ENCODE measurements at regions not wholly inside any gene's neighbourhood (a gene's known extent, or its start where the extent isn't known, plus 50 kb on each side); places are given as distances from the start of the nearest gene placed in this dataset.

GRCh38 chr18:47457614-47458013, 206.2 kb upstream of the SKOR2 start:
- no peak for DNase-seq

GRCh38 chr18:47453038-47453437, 201.6 kb upstream of the SKOR2 start:
- no peak for DNase-seq

DNA sequence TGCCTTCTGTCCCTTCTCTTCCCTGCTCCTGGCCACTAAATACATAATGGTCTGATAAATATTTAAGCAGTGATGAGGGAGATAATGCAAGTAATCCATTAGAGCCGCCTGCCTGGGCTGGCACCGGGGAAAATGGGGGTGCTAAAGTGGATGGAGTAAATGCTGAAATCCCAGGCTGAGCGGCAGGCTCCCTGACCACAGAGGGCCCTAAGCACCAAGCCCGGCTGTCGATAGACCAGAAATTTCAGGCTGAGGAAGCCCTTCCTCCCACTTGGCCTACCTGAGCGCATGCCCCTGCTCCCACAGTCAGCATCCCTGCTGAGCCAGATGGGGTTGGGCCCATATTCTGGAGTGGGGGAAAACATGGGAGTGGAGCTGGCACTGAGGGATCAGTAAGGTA, 197.5 kb upstream of the SKOR2 start:
- DNase-seq, result no peak

DNA sequence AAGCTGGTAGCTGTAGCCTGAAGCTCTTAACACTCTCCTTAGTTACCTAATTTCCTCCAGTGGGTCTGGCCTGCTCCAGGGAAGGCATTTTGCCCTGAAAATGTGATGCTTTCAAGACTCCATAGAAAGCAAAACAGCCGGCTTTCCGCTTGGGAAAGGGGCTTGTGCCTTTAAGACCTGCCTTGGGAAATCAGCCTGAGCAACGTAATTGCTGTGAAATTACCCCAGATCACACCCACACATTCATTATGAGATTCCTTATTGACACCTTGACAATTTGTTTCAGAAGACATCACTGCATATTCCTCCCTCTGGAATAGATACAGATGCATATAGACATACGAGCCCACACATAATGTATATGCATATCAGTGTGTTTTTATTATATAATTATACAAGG, 190.5 kb upstream of the SKOR2 start:
- DNase-seq, result no peak

DNA sequence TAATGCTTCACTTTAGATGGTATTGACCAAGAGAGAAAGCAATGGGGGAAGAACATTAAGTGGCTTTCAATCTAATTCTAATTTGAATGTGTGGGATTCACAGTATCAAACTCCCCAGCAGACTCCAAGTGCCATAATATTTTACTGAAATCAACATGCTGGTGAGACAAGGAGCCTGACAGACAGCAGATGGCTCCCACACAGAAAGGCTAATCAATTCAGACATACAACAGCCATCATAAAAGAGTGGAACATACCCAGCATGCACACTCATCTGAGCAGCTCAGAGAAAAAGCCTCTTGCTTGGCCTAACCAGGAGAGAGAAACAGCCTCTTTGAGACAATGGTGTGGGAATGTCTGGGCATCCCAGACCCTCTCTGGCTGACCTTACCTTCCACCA, 186.5 kb upstream of the SKOR2 start:
- no peak for DNase-seq

GRCh38 chr18:47436871-47437270, 185.4 kb upstream of the SKOR2 start:
- no peak for DNase-seq

DNA sequence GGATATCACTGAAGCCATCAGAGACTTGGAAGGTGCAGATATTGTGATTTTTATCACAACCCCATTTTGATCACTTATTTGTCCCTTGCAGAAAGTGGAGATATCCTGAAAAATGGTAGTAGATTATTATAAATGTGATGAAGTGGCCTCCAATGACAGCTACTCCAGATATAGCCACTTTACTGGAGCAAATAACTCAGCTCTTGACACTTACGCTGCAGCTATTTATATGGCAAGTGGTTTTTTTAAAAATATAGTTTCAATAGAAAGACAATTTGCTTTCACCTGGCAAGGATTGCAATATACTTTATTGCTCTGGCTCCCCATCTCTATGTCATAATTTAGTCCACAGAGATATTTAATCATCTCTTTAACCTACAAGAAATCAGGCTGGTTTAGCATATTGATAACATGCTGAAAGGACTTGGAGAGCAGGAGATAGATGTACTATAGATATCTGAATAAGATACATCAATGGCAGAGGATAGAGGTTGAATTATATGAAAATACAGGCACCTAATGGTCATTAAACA, 182.8 kb upstream of the SKOR2 start:
- DNase-seq, result no peak

DNA sequence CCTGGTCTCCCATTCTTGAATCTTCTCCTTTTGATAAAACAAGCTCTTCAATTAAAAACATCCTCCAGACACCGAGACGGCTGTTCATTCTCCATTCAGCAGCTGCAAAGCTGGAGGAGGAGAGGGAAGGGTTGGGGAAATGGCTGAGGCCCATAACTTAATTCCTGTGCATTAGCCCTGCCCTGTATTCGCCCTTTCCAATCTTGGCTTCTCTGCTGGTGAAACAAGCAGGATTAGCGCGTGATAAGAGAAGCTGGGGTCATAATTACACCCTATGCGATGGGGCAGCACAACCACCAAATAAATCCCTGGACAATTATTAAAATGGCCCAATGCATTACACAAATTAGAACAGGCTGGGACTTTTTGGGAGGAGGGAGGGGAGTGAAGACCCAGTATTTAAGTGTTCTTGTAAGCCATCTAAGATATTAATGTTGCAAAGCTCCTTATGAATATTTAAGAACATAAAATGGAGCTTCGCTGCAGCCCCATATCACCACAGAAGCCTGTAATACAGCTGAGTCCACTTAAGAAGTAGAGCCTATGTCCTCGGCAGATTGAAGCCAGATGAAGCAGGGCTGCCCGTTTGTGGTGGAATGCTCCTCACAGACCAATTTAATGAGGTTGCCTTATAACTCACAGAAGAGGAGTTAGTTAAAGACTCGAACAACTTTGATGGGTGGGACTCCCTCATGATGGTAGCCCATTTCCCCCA, 176.6 kb upstream of the SKOR2 start:
- no peak for DNase-seq

- no peak for DNase-seq
Observed at GRCh38 chr18:47427072-47427471, 175.6 kb upstream of the SKOR2 start.

- no peak for DNase-seq
Observed at GRCh38 chr18:47425365-47425764, 173.9 kb upstream of the SKOR2 start.

GRCh38 chr18:47422524-47422923, 171.1 kb upstream of the SKOR2 start:
- no peak for DNase-seq

DNA sequence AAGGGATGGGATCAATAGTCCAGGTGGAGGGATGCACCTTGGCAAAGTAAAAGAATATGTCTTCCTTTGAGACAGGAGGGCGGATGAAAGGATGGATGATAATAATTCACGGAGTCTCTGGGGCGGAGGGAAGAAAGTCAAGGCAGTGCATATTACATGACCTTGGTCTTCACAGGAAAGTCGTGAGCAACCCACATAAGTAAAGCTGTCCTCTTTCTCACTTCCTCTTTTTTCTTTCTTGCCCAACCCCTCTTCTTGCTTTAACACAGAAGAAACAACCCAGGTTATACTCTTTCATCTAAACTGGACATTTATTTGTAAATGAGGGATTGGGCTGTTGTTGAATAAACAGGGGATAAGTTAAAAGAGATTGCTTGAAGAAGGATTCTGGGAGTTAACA, 168.7 kb upstream of the SKOR2 start:
- DNase-seq, result no peak

GRCh38 chr18:47418746-47419145, 167.3 kb upstream of the SKOR2 start:
- no peak for DNase-seq

DNA sequence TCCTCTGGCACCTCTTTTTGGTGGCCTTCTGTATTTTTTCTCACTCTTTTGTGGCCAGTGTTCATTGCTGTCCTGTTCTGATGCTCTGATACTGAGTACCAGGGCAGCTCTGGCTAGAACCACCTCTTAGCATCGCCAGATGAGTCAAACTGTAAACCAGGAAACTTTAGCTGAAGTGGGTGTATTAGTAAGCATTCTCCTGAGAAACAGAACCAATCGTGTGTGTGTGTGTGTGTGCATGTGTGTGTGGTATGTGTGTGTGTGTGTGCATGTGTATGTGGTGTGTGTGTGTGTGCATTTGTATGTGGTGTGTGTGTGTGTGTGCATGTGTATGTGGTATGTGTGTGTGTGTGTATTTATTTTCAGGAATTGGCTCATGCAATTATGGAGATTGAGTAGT, 166.3 kb upstream of the SKOR2 start:
- DNase-seq, result no peak

GRCh38 chr18:47415881-47416280, 164.4 kb upstream of the SKOR2 start:
- no peak for DNase-seq

GRCh38 chr18:47413327-47413726, 161.9 kb upstream of the SKOR2 start:
- DNase-seq, result no peak

DNA sequence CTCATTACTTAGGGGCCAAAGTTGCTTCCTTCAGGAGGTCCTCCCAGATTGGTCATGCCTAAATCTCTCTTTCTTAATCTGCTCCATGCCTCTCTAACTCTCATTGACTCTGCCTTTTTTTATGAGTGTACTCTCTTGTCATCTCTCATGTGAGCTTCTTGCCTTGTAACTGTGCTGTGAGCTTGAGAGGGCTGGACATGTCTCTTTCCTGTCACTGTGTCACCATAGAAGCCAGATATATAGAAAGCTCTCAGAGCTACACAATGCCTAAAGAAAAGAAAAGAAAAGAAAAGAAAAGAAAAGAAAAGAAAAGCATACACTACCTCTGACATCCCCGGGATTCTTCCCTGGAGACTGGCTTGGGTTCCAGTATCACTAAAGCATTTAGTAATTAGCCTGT, 161.5 kb upstream of the SKOR2 start:
- DNase-seq, result no peak

GRCh38 chr18:47411159-47411558, 159.7 kb upstream of the SKOR2 start:
- no peak for DNase-seq

DNA sequence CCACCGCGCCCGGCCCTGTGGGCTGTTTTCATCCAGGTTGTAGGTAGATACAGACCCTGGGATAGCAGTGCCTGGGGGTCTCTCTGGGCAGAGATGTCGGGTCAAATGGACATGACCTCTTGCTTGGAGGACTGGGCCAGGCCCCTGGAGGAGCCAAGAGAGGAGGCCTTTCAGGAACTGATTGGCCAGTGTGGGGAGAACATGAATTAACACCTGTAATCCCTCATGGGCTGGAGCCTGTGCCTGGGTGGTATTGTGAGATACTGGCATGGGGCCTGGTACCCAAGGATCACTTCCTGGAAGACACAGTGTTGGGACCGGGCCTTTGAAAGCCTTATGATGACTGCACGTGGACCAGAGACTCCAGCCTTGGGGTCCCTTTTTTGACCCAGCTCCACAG, 158.7 kb upstream of the SKOR2 start:
- no peak for DNase-seq

DNA sequence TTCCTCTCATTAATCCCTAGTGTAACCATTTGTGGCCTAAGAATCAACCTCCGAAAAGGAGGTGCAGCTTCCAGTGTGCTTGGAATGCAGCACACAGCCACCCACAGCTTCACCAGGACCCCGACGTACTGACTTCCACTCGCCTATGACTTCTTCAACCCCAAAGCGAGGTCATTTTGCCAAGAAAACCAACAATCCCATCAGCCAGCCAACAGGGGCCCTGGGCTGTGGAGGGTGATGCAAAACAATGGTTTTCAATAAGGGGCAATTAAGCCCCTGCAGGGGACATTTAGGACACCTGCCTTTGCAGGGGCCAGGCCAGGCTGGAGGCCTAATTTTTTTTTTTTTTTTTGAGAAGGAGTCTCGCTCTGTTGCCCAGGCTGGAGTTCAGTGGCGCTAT, 158.1 kb upstream of the SKOR2 start:
- DNase-seq, result no peak

GRCh38 chr18:47407736-47408135, 156.3 kb upstream of the SKOR2 start:
- DNase-seq, result no peak

- DNase-seq, result no peak
Observed at GRCh38 chr18:47404845-47405244, 153.4 kb upstream of the SKOR2 start.

GRCh38 chr18:47403949-47404348, 152.5 kb upstream of the SKOR2 start:
- DNase-seq, result no peak

- DNase-seq, result no peak
Observed at GRCh38 chr18:47403317-47403716, 151.9 kb upstream of the SKOR2 start.

DNA sequence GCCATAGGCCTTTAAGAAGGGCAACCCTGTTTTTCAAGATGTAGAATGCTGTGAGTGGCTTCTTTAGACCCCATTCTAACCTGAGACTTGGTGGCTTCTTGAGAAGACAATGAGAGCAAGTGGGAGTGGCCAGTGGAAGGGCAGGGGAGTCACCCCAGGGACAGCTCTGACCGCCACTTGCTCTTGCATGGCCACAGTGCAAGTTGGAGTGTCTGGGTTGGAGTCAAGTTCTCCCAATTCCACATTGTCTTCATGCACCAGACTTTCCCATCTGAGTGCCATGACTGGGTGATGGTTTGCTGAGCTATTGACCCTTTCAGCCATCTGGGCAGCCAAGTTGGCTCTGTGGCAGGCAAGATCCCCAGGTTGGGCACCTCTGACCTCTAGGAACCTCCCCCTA, 148.0 kb upstream of the SKOR2 start:
- DNase-seq, result no peak

All from NCI-H1417 treated with DMSO at 0.1 percent for 48 hours (cell line).